H9 (cell line): ENCODE measurements at regions not wholly inside any gene's neighbourhood (a gene's known extent, or its start where the extent isn't known, plus 50 kb on each side); places are given as distances from the start of the nearest gene placed in this dataset.

ENCODE experiments used
- DNase-seq: peaks from one replicate; pipeline ENCODE4 v3.0.0-alpha.2; 2017
- H2AFZ ChIP-seq: one replicate; pipeline ENCODE4 v1.6.1; 2013; ENCODE audit warnings: mild to moderate bottlenecking, low read length, control low read depth, moderate library complexity
- H2AK5ac ChIP-seq: 2 replicates; pipeline ENCODE4 v1.6.1; 2013; ENCODE audit warnings: low read length, control low read depth, mixed read lengths; ENCODE audit not compliant: insufficient read length
- H2BK120ac ChIP-seq: one replicate; pipeline ENCODE4 v1.6.1; 2013; ENCODE audit warnings: low read depth, mild to moderate bottlenecking, low read length, control low read depth, inconsistent platforms; ENCODE audit not compliant: poor library complexity, severe bottlenecking
- H2BK12ac ChIP-seq: 2 replicates; pipeline ENCODE4 v1.6.1; 2013; ENCODE audit warnings: low read length, control low read depth, mixed read lengths, low read depth; ENCODE audit not compliant: insufficient read length
- H2BK15ac ChIP-seq: 2 replicates; pipeline ENCODE4 v1.6.1; 2013; ENCODE audit warnings: low read depth, low read length, control low read depth
- H2BK20ac ChIP-seq: one replicate; pipeline ENCODE4 v1.6.1; 2013; ENCODE audit warnings: low read depth, mild to moderate bottlenecking, low read length, control low read depth, inconsistent platforms; ENCODE audit not compliant: poor library complexity, severe bottlenecking
- H2BK5ac ChIP-seq: 2 replicates; pipeline ENCODE4 v1.6.1; 2013; ENCODE audit warnings: low read length, control low read depth, mixed read lengths; ENCODE audit not compliant: insufficient read length
- H3K14ac ChIP-seq: 2 replicates; pipeline ENCODE4 v1.6.1; 2013; ENCODE audit warnings: low read length, control low read depth; ENCODE audit not compliant: insufficient read depth
- H3K18ac ChIP-seq: 2 replicates; pipeline ENCODE4 v1.6.1; 2013; ENCODE audit warnings: low read depth, mild to moderate bottlenecking, mixed read lengths, low read length, control low read depth; ENCODE audit not compliant: insufficient read length
- H3K23ac ChIP-seq: 2 replicates; pipeline ENCODE4 v1.6.1; 2013; ENCODE audit warnings: low read length, control low read depth, mixed read lengths, low read depth; ENCODE audit not compliant: insufficient read length
- H3K23me2 ChIP-seq: 2 replicates; pipeline ENCODE4 v1.6.1; 2013; ENCODE audit warnings: low read depth, mild to moderate bottlenecking, mixed read lengths, low read length, control low read depth; ENCODE audit not compliant: insufficient read length, poor library complexity, severe bottlenecking
- H3K27ac ChIP-seq: 2 replicates; pipeline ENCODE4 v1.5.1; 2013; ENCODE audit warnings: low read length, control low read depth, mixed read lengths, low read depth; ENCODE audit not compliant: insufficient read length
- H3K27me3 ChIP-seq: 2 replicates; pipeline ENCODE4 v1.6.1; 2013; ENCODE audit warnings: low read length, control low read depth, inconsistent platforms; ENCODE audit not compliant: insufficient read depth
- H3K4ac ChIP-seq: 2 replicates; pipeline ENCODE4 v1.6.1; 2013; ENCODE audit warnings: low read depth, mild to moderate bottlenecking, control low read depth, inconsistent platforms, low read length, moderate library complexity
- H3K4me1 ChIP-seq: 2 replicates; pipeline ENCODE4 v1.6.1; 2013; ENCODE audit warnings: low read length, control low read depth, inconsistent platforms; ENCODE audit not compliant: insufficient read depth
- H3K4me2 ChIP-seq: 2 replicates; pipeline ENCODE4 v1.6.1; 2013; ENCODE audit warnings: low read length, control low read depth, mixed read lengths; ENCODE audit not compliant: insufficient read length, insufficient read depth
- H3K56ac ChIP-seq: 2 replicates; pipeline ENCODE4 v1.6.1; 2013; ENCODE audit warnings: low read depth, mild to moderate bottlenecking, mixed read lengths, low read length, control low read depth; ENCODE audit not compliant: insufficient read length
- H3K79me1 ChIP-seq: 2 replicates; pipeline ENCODE4 v1.6.1; 2013; ENCODE audit warnings: low read depth, mild to moderate bottlenecking, moderate library complexity, low read length, control low read depth, inconsistent platforms; ENCODE audit not compliant: insufficient read depth, poor library complexity, severe bottlenecking
- H3K79me2 ChIP-seq: 2 replicates; pipeline ENCODE4 v1.6.1; 2013; ENCODE audit warnings: low read length, control low read depth, inconsistent platforms; ENCODE audit not compliant: insufficient read depth
- H3K9ac ChIP-seq: 2 replicates; pipeline ENCODE4 v1.6.1; 2013; ENCODE audit warnings: low read length, control low read depth, mixed read lengths; ENCODE audit not compliant: insufficient read length; ENCODE audit errors: extremely low read depth
- H3K9me3 ChIP-seq: one replicate; pipeline ENCODE4 v1.6.1; 2013; ENCODE audit warnings: low read depth, low read length, inconsistent platforms; ENCODE audit not compliant: control insufficient read depth
- H3T11ph ChIP-seq: one replicate; pipeline ENCODE4 v1.6.1; 2013; ENCODE audit warnings: mild to moderate bottlenecking, low read length, control low read depth, inconsistent platforms
- H4K20me1 ChIP-seq: one replicate; pipeline ENCODE4 v1.6.1; 2013; ENCODE audit not compliant: control insufficient read depth, insufficient read length, insufficient read depth
- H4K5ac ChIP-seq: 2 replicates; pipeline ENCODE4 v1.6.1; 2013; ENCODE audit warnings: low read depth, mild to moderate bottlenecking, mixed read lengths, low read length, control low read depth; ENCODE audit not compliant: insufficient read length
- H4K8ac ChIP-seq: replicated peaks from 2 replicates; pipeline ENCODE4 v1.6.1; 2013; ENCODE audit warnings: low read length, control low read depth, mixed read lengths, low read depth; ENCODE audit not compliant: insufficient read length
- H4K91ac ChIP-seq: 2 replicates; pipeline ENCODE4 v1.6.1; 2013; ENCODE audit warnings: low read depth, mild to moderate bottlenecking, moderate library complexity, mixed read lengths, low read length, control low read depth; ENCODE audit not compliant: insufficient read length
- H3K27ac Mint-ChIP-seq, 3 experiments: 2 replicates in 2 of 3; 3 replicates in 1 of 3; pipeline ENCODE4 v1.8.0; 2020 to 2021; ENCODE audit warnings: mixed read lengths in 3 of 3, mild to moderate bottlenecking in 1 of 3, moderate library complexity in 1 of 3
- H3K27me3 Mint-ChIP-seq: 2 replicates; pipeline ENCODE4 v1.8.0; 2021; ENCODE audit warnings: low read depth, mild to moderate bottlenecking, moderate library complexity, mixed read lengths
- H3K36me3 Mint-ChIP-seq, 3 experiments: 2 replicates in 2 of 3; 3 replicates in 1 of 3; pipeline ENCODE4 v1.8.0; 2020 to 2021; ENCODE audit warnings: low read depth in 3 of 3, mixed read lengths in 3 of 3; ENCODE audit not compliant: insufficient read depth in 1 of 3
- H3K4me1 Mint-ChIP-seq, 2 experiments: 2 replicates each; pipeline ENCODE4 v1.8.0; 2020; ENCODE audit warnings: mixed read lengths in 2 of 2
- H3K4me3 Mint-ChIP-seq, 2 experiments: 2 replicates in 1 of 2; 3 replicates in 1 of 2; pipeline ENCODE4 v1.8.0; 2020 to 2021; ENCODE audit warnings: mild to moderate bottlenecking in 2 of 2, mixed read lengths in 2 of 2, moderate library complexity in 1 of 2
- H3K9me3 Mint-ChIP-seq, 2 experiments: 2 replicates in 1 of 2; 3 replicates in 1 of 2; pipeline ENCODE4 v1.8.0; 2020; ENCODE audit warnings: mild to moderate bottlenecking in 2 of 2, mixed read lengths in 2 of 2, moderate library complexity in 1 of 2
- CTCF ChIP-seq: fragments of 200-600 bp; sonication (generic); conservative IDR thresholded peaks from 3 replicates; pipeline ENCODE4 v1.8.0; 2021; ENCODE audit warnings: antibody characterized with exemption, mild to moderate bottlenecking
- WGBS: extraction: QIAGEN DNeasy Blood & Tissue Kit; methylation state at CpG from one replicate; pipeline ENCODE4 v1.1.7; 2013; ENCODE audit warnings: missing lambda C conversion rate, low lambda C conversion rate, mixed read lengths; ENCODE audit not compliant: insufficient read length; ENCODE audit errors: extremely low coverage; 5-methylcytosine and 5-hydroxymethylcytosine counted together

- Histone ChIP-seq H3K79me2 (no peaks in the 10 kb centered on the region), H3K18ac (no peak overlapping the region), H2AFZ (no peak overlapping the region), H4K91ac (no peak overlapping the region), H3K56ac (no peak overlapping the region), H3K4me1 (peaks cover 3% of the 10 kb centered on the region), H3K27me3 (no peaks in the 10 kb centered on the region), H3K4ac (no peak overlapping the region), H2BK5ac (no peak overlapping the region), H3T11ph (no peak overlapping the region), H3K23ac (no peak overlapping the region), H4K5ac (no peak overlapping the region), H2AK5ac (no peak overlapping the region), H3K27ac (no peak overlapping the region), H2BK120ac (no peak overlapping the region), H2BK20ac (no peak overlapping the region), H4K20me1 (no peaks in the 10 kb centered on the region), H3K23me2 (no peaks in the 10 kb centered on the region), H4K8ac (no peak overlapping the region), H3K14ac (no peak overlapping the region), H3K4me2 (no peak overlapping the region), H3K9me3 (no peaks in the 10 kb centered on the region), H2BK12ac (no peak overlapping the region), H2BK15ac (no peak overlapping the region), H3K9ac (no peak overlapping the region), H3K79me1 (no peaks in the 10 kb centered on the region)
- Mint-ChIP-seq H3K9me3 (no peaks in the 10 kb centered on the region), H3K27ac (peak overlapping the region in 1 of 3 experiments; percentile 49; a peak in 1 of 7 replicates), H3K4me1 (peaks cover 34 to 43% of the 10 kb centered on the region in 2 experiments), H3K36me3 (no peaks in the 10 kb centered on the region), H3K4me3 (no peak overlapping the region), H3K27me3 (peaks cover 3% of the 10 kb centered on the region; the same call in 1 of the 2 replicates)
- DNase-seq = no peak
- WGBS = no CpG with 5 or more reads among the region's 20 CpGs
- TF ChIP-seq CTCF = no peak
Measured at GRCh38 chr16:87068762-87069150, 248.4 kb downstream of the C16orf95 start.
